ENCODE measurements at regions not wholly inside any gene's neighbourhood (a gene's known extent, or its start where the extent isn't known, plus 50 kb on each side); places are given as distances from the start of the nearest gene placed in this dataset.

DNA sequence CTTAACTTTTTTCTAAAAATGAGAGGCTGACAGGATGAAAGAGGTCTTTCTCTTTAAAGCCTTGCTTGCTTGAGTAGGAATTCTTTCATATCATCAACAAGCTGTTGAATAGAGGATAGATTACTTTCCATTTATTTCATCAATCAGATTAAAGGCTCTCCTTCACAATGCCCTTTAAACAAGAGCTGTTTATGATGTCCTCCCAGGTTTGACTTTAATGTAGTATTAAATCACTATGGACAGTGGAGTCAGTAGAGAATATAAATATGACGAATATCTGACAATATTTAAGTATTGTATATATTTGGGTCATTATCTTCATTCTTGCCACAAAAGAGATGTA lies 282.0 kb downstream of the ISL1 start:
- no peak for TF ChIP-seq CTCF (IDR thresholded peaks at IDR 0.05; ENCODE audit: borderline replicate concordance, extremely low read depth, insufficient read depth)
- Histone ChIP-seq H3K4me3 (ENCODE audit: low read length in 3 of 3) (no peak overlapping the region), H3K9me3 (ENCODE audit: control insufficient read depth in 2 of 3, insufficient read depth in 1 of 3, low read length in 3 of 3) (no peaks in the 10 kb centered on the region), H3K27ac (ENCODE audit: low read depth in 2 of 2, low read length in 2 of 2) (no peak overlapping the region), H3K36me3 (ENCODE audit: control insufficient read depth in 2 of 3, insufficient read depth in 3 of 3, low read length in 3 of 3) (no peaks in the 10 kb centered on the region), H3K9ac (ENCODE audit: low read length in 3 of 3) (no peak overlapping the region), H3K4me1 (ENCODE audit: control insufficient read depth in 2 of 3, insufficient read depth in 2 of 3, low read depth in 1 of 3, low read length in 3 of 3) (no peaks in the 10 kb centered on the region), H3K27me3 (ENCODE audit: control insufficient read depth, insufficient read depth, low read length) (no peaks in the 10 kb centered on the region)
- no peak for DNase-seq
- intact Hi-C loops (cut with DNase I): no loop called here
- no peak for FAIRE-seq

- FAIRE-seq (no peak), DNase-seq (no peak)
- Histone ChIP-seq H3K9me3 (ENCODE audit: control insufficient read depth in 2 of 3, insufficient read depth in 1 of 3, low read length in 3 of 3) (no peaks in the 10 kb centered on the region), H3K4me1 (ENCODE audit: control insufficient read depth in 2 of 3, insufficient read depth in 2 of 3, low read depth in 1 of 3, low read length in 3 of 3) (no peaks in the 10 kb centered on the region), H3K27me3 (ENCODE audit: control insufficient read depth, insufficient read depth, low read length) (no peaks in the 10 kb centered on the region), H3K27ac (ENCODE audit: low read depth in 2 of 2, low read length in 2 of 2) (no peak overlapping the region), H3K4me3 (ENCODE audit: low read length in 3 of 3) (no peak overlapping the region), H3K36me3 (ENCODE audit: control insufficient read depth in 2 of 3, insufficient read depth in 3 of 3, low read length in 3 of 3) (no peaks in the 10 kb centered on the region), H3K9ac (ENCODE audit: low read length in 3 of 3) (no peak overlapping the region)
- intact Hi-C loops (cut with DNase I): no loop called here
- no peak for TF ChIP-seq CTCF (IDR thresholded peaks at IDR 0.05; ENCODE audit: borderline replicate concordance, extremely low read depth, insufficient read depth)
Measured at GRCh38 chr5:51669095-51669494, 285.8 kb downstream of the ISL1 start.

GRCh38 chr5:51678330-51678729 lies 295.1 kb downstream of the ISL1 start:
- H3K27ac ChIP-seq (ENCODE audit: low read depth in 2 of 2, low read length in 2 of 2): no peak overlapping the region
- no peaks in the 10 kb centered on the region for H3K9me3 ChIP-seq (ENCODE audit: control insufficient read depth in 2 of 3, insufficient read depth in 1 of 3, low read length in 3 of 3)
- FAIRE-seq: no peak
- DNase-seq: no peak
- no peaks in the 10 kb centered on the region for H3K36me3 ChIP-seq (ENCODE audit: control insufficient read depth in 2 of 3, insufficient read depth in 3 of 3, low read length in 3 of 3)
- H3K9ac ChIP-seq (ENCODE audit: low read length in 3 of 3): no peak overlapping the region
- intact Hi-C loops (cut with DNase I): no loop called here
- H3K27me3 ChIP-seq (ENCODE audit: control insufficient read depth, insufficient read depth, low read length): no peaks in the 10 kb centered on the region
- H3K4me3 ChIP-seq (ENCODE audit: low read length in 3 of 3): no peak overlapping the region
- TF ChIP-seq CTCF (IDR thresholded peaks at IDR 0.05; ENCODE audit: borderline replicate concordance, extremely low read depth, insufficient read depth): no peak
- no peaks in the 10 kb centered on the region for H3K4me1 ChIP-seq (ENCODE audit: control insufficient read depth in 2 of 3, insufficient read depth in 2 of 3, low read depth in 1 of 3, low read length in 3 of 3)

GRCh38 chr5:51679286-51679685 lies 296.0 kb downstream of the ISL1 start:
- Histone ChIP-seq H3K4me1 (ENCODE audit: control insufficient read depth in 2 of 3, insufficient read depth in 2 of 3, low read depth in 1 of 3, low read length in 3 of 3) (no peaks in the 10 kb centered on the region), H3K36me3 (ENCODE audit: control insufficient read depth in 2 of 3, insufficient read depth in 3 of 3, low read length in 3 of 3) (no peaks in the 10 kb centered on the region), H3K4me3 (ENCODE audit: low read length in 3 of 3) (no peak overlapping the region), H3K27me3 (ENCODE audit: control insufficient read depth, insufficient read depth, low read length) (no peaks in the 10 kb centered on the region), H3K9me3 (ENCODE audit: control insufficient read depth in 2 of 3, insufficient read depth in 1 of 3, low read length in 3 of 3) (no peaks in the 10 kb centered on the region), H3K9ac (ENCODE audit: low read length in 3 of 3) (no peak overlapping the region), H3K27ac (ENCODE audit: low read depth in 2 of 2, low read length in 2 of 2) (no peak overlapping the region)
- TF ChIP-seq CTCF (IDR thresholded peaks at IDR 0.05; ENCODE audit: borderline replicate concordance, extremely low read depth, insufficient read depth): no peak
- FAIRE-seq (no peak), DNase-seq (no peak)
- intact Hi-C loops (cut with DNase I): no loop called here
